Gastrocnemius medialis (tissue), 4 donors: ENCODE measurements at regions not wholly inside any gene's neighbourhood (a gene's known extent, or its start where the extent isn't known, plus 50 kb on each side); places are given as distances from the start of the nearest gene placed in this dataset.

ENCODE experiments used
- ATAC-seq, 2 donors: fragments of 150-250 bp; one replicate each; pipeline ENCODE4 v1.9.1; 2016
- DNase-seq, 2 donors: peaks; one replicate each; pipeline ENCODE4 v3.0.0-alpha.2; 2019
- H3K27ac ChIP-seq, 4 donors: fragments of 200-600 bp; sonication (generic); 1 replicate in 1 of 4; 2 replicates in 3 of 4; pipeline ENCODE4 v1.5.1; 2016 to 2018; ENCODE audit warnings: mild to moderate bottlenecking in 2 of 4, moderate library complexity in 1 of 4
- H3K27me3 ChIP-seq, 3 donors: fragments of 200-600 bp; sonication (generic) in 2 of 3; 1 replicate in 1 of 3; 2 replicates in 2 of 3; pipeline versions ENCODE4 v1.5.1 to v1.6.0; 2016 to 2019; ENCODE audit warnings: mild to moderate bottlenecking in 1 of 3, moderate library complexity in 1 of 3
- H3K36me3 ChIP-seq, 2 donors: fragments of 200-600 bp; sonication (generic) in 1 of 2; one replicate each; pipeline ENCODE4 v1.5.1; 2017 to 2018
- H3K4me1 ChIP-seq, 2 donors: fragments of 200-600 bp; sonication (generic) in 1 of 2; one replicate each; pipeline ENCODE4 v1.5.1; 2016 to 2017; ENCODE audit warnings: mild to moderate bottlenecking in 2 of 2
- H3K4me3 ChIP-seq, 4 donors: fragments of 200-600 bp; sonication (generic) in 3 of 4; 1 replicate in 1 of 4; 2 replicates in 3 of 4; pipeline ENCODE4 v1.5.1; 2016 to 2019; ENCODE audit warnings: mild to moderate bottlenecking in 2 of 4
- H3K9me3 ChIP-seq, 3 donors: fragments of 200-600 bp; sonication (generic) in 2 of 3; 1 replicate in 1 of 3; 2 replicates in 2 of 3; pipeline ENCODE4 v1.5.1; 2016 to 2019
- CTCF ChIP-seq, 5 experiments: fragments of 450-650 bp in 3 of 5; fragments of 200-600 bp in 2 of 5; sonication (generic) in 2 of 5; IDR thresholded peaks in 4 of 5; conservative IDR thresholded peaks in 1 of 5; 1 replicate in 4 of 5; 2 replicates in 1 of 5; pipeline ENCODE4 v1.5.1; 2016 to 2019; ENCODE audit warnings: antibody characterized with exemption in 5 of 5, mild to moderate bottlenecking in 3 of 5, moderate library complexity in 3 of 5
- POLR2A ChIP-seq, 2 donors: fragments of 450-650 bp; IDR thresholded peaks; one replicate each; pipeline ENCODE4 v1.6.1; 2017; ENCODE audit warnings: antibody characterized with exemption in 2 of 2, mild to moderate bottlenecking in 2 of 2, moderate library complexity in 2 of 2
- in situ Hi-C, 4 donors: fragments of 200-750 bp; cut with MboI; loops; one replicate each; pipeline versions ENCODE4 v1.15.0 to v1.8.0; 2017; ENCODE audit warnings: low sequenced_read_pairs in 4 of 4
- intact Hi-C: fragments of 100-400 bp; cut with DNase I; formaldehyde crosslinking; loops from one replicate; pipeline ENCODE4 v1.15.1; 2023; ENCODE audit warnings: low total_unique reads

DNA sequence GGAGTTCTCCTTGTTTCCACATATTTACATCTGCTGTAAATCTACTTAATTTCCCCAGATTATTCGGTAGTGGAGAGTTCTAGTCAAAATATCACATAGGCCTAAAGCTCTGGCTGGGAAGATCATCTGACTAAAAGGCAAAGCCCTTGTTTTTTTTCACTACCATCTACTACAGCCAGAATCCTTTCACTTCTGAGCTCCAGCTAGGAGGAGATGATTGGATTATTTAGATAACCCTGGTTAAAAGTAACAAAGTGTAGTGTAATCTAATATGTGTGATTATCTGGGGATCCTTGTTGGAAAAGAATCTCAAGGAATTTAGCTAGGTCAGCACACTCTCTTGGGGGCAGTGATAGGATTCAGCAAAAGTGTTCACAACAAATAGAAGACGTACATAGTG, 125.4 kb downstream of the DYRK2 start:
- Histone ChIP-seq H3K27ac (peak overlapping the region in 2 of 4 donors; percentile 12 to 33), H3K36me3 (no peaks in the 10 kb centered on the region), H3K27me3 (no peaks in the 10 kb centered on the region), H3K4me1 (peaks cover 18 to 19% of the 10 kb centered on the region in 2 donors), H3K4me3 (no peak overlapping the region), H3K9me3 (no peaks in the 10 kb centered on the region)
- ATAC-seq = no peak
- intact Hi-C loops (no loop called here), in situ Hi-C loops (no loop called here)
- TF ChIP-seq CTCF (IDR thresholded peaks at IDR 0.05 in 4 of 5, conservative IDR thresholded peaks at IDR 0.05 in 1 of 5) (no peak), POLR2A (IDR thresholded peaks at IDR 0.05) (no peak)
- no peak for DNase-seq

GRCh38 chr12:67774983-67775587, 126.5 kb downstream of the DYRK2 start:
- Histone ChIP-seq H3K9me3 (no peaks in the 10 kb centered on the region), H3K4me3 (no peak overlapping the region), H3K27me3 (no peaks in the 10 kb centered on the region), H3K36me3 (no peaks in the 10 kb centered on the region), H3K4me1 (peaks cover 18 to 19% of the 10 kb centered on the region in 2 donors), H3K27ac (no peak overlapping the region)
- in situ Hi-C loops = no loop called here
- TF ChIP-seq CTCF (IDR thresholded peaks at IDR 0.05 in 4 of 5, conservative IDR thresholded peaks at IDR 0.05 in 1 of 5) = no peak
- no peak for TF ChIP-seq POLR2A (IDR thresholded peaks at IDR 0.05)
- ATAC-seq (no peak), DNase-seq (no peak)
- intact Hi-C loops = no loop called here

DNA sequence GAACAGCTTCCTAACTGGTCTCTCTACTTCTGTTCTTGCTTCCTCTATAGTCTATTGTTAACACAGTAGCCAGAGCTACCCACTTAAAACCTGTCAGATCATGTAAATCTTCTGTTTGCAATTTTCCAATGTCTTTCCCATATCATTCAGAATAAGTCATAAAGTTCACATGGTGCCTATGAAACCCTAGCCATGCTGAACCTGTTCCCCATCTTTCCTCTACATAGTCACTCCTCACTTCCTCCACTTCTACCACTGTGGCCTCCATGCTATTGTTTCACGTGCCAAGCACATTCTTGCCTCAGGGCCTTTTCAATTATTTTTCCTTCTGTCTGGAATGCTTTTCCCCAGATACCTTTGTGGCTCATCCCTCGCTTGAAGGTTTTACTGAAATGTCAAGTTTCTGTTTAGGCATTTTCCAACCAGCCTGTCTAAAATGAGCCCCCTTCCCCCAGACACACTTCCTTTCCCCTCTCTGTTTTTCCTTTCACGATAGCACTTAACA, 132.1 kb downstream of the DYRK2 start:
- H3K27ac ChIP-seq = no peak overlapping the region
- DNase-seq (no peak), ATAC-seq (no peak)
- no peaks in the 10 kb centered on the region for H3K27me3 ChIP-seq
- no peaks in the 10 kb centered on the region for H3K4me1 ChIP-seq
- intact Hi-C loops = no loop called here
- H3K9me3 ChIP-seq = no peaks in the 10 kb centered on the region
- H3K4me3 ChIP-seq = no peak overlapping the region
- in situ Hi-C loops = no loop called here
- H3K36me3 ChIP-seq = no peaks in the 10 kb centered on the region
- TF ChIP-seq CTCF (IDR thresholded peaks at IDR 0.05 in 4 of 5, conservative IDR thresholded peaks at IDR 0.05 in 1 of 5) = no peak

DNA sequence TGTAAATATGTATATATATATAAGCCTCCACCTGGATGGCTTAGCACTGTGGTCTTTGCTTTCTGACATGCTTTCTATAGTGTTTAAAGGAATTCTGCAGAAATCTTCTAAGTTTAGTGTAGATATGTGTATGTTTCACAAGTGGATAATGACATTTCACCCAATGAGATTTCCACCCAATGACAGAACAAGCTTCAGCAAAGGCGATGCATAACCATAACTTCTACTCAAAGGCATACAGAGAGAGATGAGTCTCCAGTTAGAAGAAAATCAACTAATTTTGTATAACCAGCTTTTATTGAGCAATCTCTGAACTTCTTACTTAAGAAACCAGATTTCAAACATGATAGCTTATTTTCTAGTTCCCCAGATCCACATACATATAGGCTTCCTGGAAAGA, 134.0 kb downstream of the DYRK2 start:
- Histone ChIP-seq H3K4me1 (peaks cover 9 to 10% of the 10 kb centered on the region in 2 donors), H3K27ac (no peak overlapping the region), H3K36me3 (no peaks in the 10 kb centered on the region), H3K27me3 (no peaks in the 10 kb centered on the region), H3K9me3 (no peaks in the 10 kb centered on the region), H3K4me3 (no peak overlapping the region)
- intact Hi-C loops = no loop called here
- no peak for TF ChIP-seq POLR2A (IDR thresholded peaks at IDR 0.05)
- no peak for TF ChIP-seq CTCF (IDR thresholded peaks at IDR 0.05 in 4 of 5, conservative IDR thresholded peaks at IDR 0.05 in 1 of 5)
- DNase-seq = no peak
- no peak for ATAC-seq
- in situ Hi-C loops = no loop called here

DNA sequence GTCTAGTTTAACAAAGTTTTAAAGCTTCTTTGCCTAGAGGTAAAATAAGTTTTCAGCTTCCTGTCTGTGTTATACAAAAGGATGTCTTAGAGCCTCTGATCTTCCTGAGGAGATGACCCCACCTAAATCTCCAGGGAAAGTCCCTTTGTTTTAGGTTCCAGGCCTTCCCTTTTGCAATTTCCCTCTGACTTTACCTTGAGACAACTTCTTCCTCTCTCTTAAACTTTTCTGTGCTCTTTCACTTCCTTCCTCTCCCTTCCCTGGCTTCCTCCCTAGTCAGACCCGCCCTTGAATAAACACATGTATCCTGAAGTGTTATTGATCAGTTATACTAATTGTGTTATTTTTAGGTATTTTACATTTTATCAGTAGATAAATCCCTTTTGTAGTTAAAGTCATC, 134.8 kb downstream of the DYRK2 start:
- Histone ChIP-seq H3K27ac (no peak overlapping the region), H3K9me3 (no peaks in the 10 kb centered on the region)

More for the DNA sequence above, 134.8 kb downstream of the DYRK2 start:
- H3K4me1 ChIP-seq = peaks cover 17 to 18% of the 10 kb centered on the region in 2 donors
- in situ Hi-C loops (no loop called here), intact Hi-C loops (no loop called here)
- H3K36me3 ChIP-seq = no peaks in the 10 kb centered on the region
- TF ChIP-seq POLR2A (IDR thresholded peaks at IDR 0.05) = no peak
- TF ChIP-seq CTCF (IDR thresholded peaks at IDR 0.05 in 4 of 5, conservative IDR thresholded peaks at IDR 0.05 in 1 of 5) = no peak
- DNase-seq = no peak
- ATAC-seq = no peak
- H3K4me3 ChIP-seq = no peak overlapping the region
- no peaks in the 10 kb centered on the region for H3K27me3 ChIP-seq
